ENCODE measurements at regions not wholly inside any gene's neighbourhood (a gene's known extent, or its start where the extent isn't known, plus 50 kb on each side); places are given as distances from the start of the nearest gene placed in this dataset.
"Not testable (repeated sequence)": the region's sequence is repeated elsewhere in the genome, so short reads cannot be mapped to it uniquely, and the experiment has no call there.

- DNase-seq (ENCODE audit: extremely low spot score, insufficient read length, low read depth) (no peak), FAIRE-seq (no peak)
Measured at GRCh38 chr6:167226791-167227190, 64.3 kb upstream of the UNC93A start.

- no peak for DNase-seq (ENCODE audit: extremely low spot score, insufficient read length, low read depth)
Measured at GRCh38 chr6:167227984-167228383, 63.1 kb upstream of the UNC93A start.

GRCh38 chr6:167229586-167229985 is 61.5 kb upstream of the UNC93A start:
- no peak for DNase-seq (ENCODE audit: extremely low spot score, insufficient read length, low read depth)
- no peak for FAIRE-seq

More at GRCh38 chr6:167227984-167228383, 63.1 kb upstream of the UNC93A start:
- FAIRE-seq = no peak

GRCh38 chr6:167230288-167230687 is 60.8 kb upstream of the UNC93A start:
- FAIRE-seq = no peak
- no peak for DNase-seq (ENCODE audit: extremely low spot score, insufficient read length, low read depth)

- no peak for FAIRE-seq
- DNase-seq (ENCODE audit: extremely low spot score, insufficient read length, low read depth) = no peak
Measured at GRCh38 chr6:167232356-167232755, 58.8 kb upstream of the UNC93A start.

GRCh38 chr6:167233490-167233889 is 57.6 kb upstream of the UNC93A start:
- DNase-seq (ENCODE audit: extremely low spot score, insufficient read length, low read depth) = no peak
- no peak for FAIRE-seq

GRCh38 chr6:167234576-167234975 is 56.5 kb upstream of the UNC93A start:
- peak; percentile 50 for FAIRE-seq
- not testable (repeated sequence) for DNase-seq (ENCODE audit: extremely low spot score, insufficient read length, low read depth)

GRCh38 chr6:167235005-167235404 is 56.1 kb upstream of the UNC93A start:
- FAIRE-seq (no peak), DNase-seq (ENCODE audit: extremely low spot score, insufficient read length, low read depth) (no peak)

- FAIRE-seq = no peak
- no peak for DNase-seq (ENCODE audit: extremely low spot score, insufficient read length, low read depth)
Measured at GRCh38 chr6:167235421-167236238, 55.5 kb upstream of the UNC93A start.

- no peak for FAIRE-seq
Measured at GRCh38 chr6:167236239-167236571, 54.9 kb upstream of the UNC93A start.

GRCh38 chr6:167237438-167238145 is 53.5 kb upstream of the UNC93A start:
- DNase-seq (ENCODE audit: extremely low spot score, insufficient read length, low read depth) (no peak), FAIRE-seq (no peak)

More at GRCh38 chr6:167236239-167236571, 54.9 kb upstream of the UNC93A start:
- DNase-seq (ENCODE audit: extremely low spot score, insufficient read length, low read depth) = no peak

- no peak for FAIRE-seq
- no peak for DNase-seq (ENCODE audit: extremely low spot score, insufficient read length, low read depth)
Measured at GRCh38 chr6:167238146-167238693, 52.9 kb upstream of the UNC93A start.

- DNase-seq (ENCODE audit: extremely low spot score, insufficient read length, low read depth) = no peak
- no peak for FAIRE-seq
Measured at GRCh38 chr6:167238694-167239467, 52.2 kb upstream of the UNC93A start.

- FAIRE-seq; DNase-seq (ENCODE audit: extremely low spot score, insufficient read length, low read depth): not testable (repeated sequence)
Measured at GRCh38 chr6:167239470-167239869, 51.6 kb upstream of the UNC93A start.

GRCh38 chr6:167240034-167240541 is 51.0 kb upstream of the UNC93A start:
- FAIRE-seq = no peak
- DNase-seq (ENCODE audit: extremely low spot score, insufficient read length, low read depth) = no peak

Measured in GM18507 (cell line).